Stimulated activated CD4-positive, alpha-beta T cell treated with anti-CD3 and anti-CD28 coated beads, Interleukin-2, amount 100 ng/mL, for 24 hours (primary cell): ENCODE measurements at regions not wholly inside any gene's neighbourhood (a gene's known extent, or its start where the extent isn't known, plus 50 kb on each side); places are given as distances from the start of the nearest gene placed in this dataset.

Experiments used
- DNase-seq, 2 donors: peaks; one replicate each; pipeline ENCODE4 v3.0.0-alpha.2; 2020

- DNase-seq = no peak
Measured at GRCh38 chr1:219304227-219305226, 130.8 kb downstream of the LYPLAL1 start.

- no peak for DNase-seq
Measured at GRCh38 chr1:219302697-219303096, 129.0 kb downstream of the LYPLAL1 start.

- no peak for DNase-seq
Measured at GRCh38 chr1:219299420-219299819, 125.7 kb downstream of the LYPLAL1 start.

- no peak for DNase-seq
Measured at GRCh38 chr1:219298571-219299148, 125.0 kb downstream of the LYPLAL1 start.

- no peak for DNase-seq
Measured at GRCh38 chr1:219296430-219297355, 123.0 kb downstream of the LYPLAL1 start.

GRCh38 chr1:219294251-219294650 is 120.6 kb downstream of the LYPLAL1 start:
- DNase-seq = no peak

GRCh38 chr1:219293410-219293809 is 119.7 kb downstream of the LYPLAL1 start:
- DNase-seq = no peak

GRCh38 chr1:219292999-219293398 is 119.3 kb downstream of the LYPLAL1 start:
- no peak for DNase-seq

GRCh38 chr1:219292341-219292740 is 118.7 kb downstream of the LYPLAL1 start:
- no peak for DNase-seq

GRCh38 chr1:219289171-219289570 is 115.5 kb downstream of the LYPLAL1 start:
- DNase-seq = no peak

GRCh38 chr1:219283541-219283940 is 109.9 kb downstream of the LYPLAL1 start:
- no peak for DNase-seq

GRCh38 chr1:219281831-219282230 is 108.2 kb downstream of the LYPLAL1 start:
- DNase-seq = no peak

GRCh38 chr1:219279017-219279770 is 105.5 kb downstream of the LYPLAL1 start:
- no peak for DNase-seq

GRCh38 chr1:219278288-219278687 is 104.6 kb downstream of the LYPLAL1 start:
- no peak for DNase-seq

- DNase-seq = no peak
Measured at GRCh38 chr1:219277304-219278105, 103.8 kb downstream of the LYPLAL1 start.

- no peak for DNase-seq
Measured at GRCh38 chr1:219276049-219276738, 102.5 kb downstream of the LYPLAL1 start.

GRCh38 chr1:219273088-219273686 is 99.5 kb downstream of the LYPLAL1 start:
- DNase-seq = no peak

GRCh38 chr1:219271818-219272535 is 98.3 kb downstream of the LYPLAL1 start:
- DNase-seq = no peak

GRCh38 chr1:219269171-219269570 is 95.5 kb downstream of the LYPLAL1 start:
- DNase-seq = no peak

GRCh38 chr1:219266524-219266923 is 92.8 kb downstream of the LYPLAL1 start:
- no peak for DNase-seq
